ENCODE measurements at regions not wholly inside any gene's neighbourhood (a gene's known extent, or its start where the extent isn't known, plus 50 kb on each side); places are given as distances from the start of the nearest gene placed in this dataset.

DNA sequence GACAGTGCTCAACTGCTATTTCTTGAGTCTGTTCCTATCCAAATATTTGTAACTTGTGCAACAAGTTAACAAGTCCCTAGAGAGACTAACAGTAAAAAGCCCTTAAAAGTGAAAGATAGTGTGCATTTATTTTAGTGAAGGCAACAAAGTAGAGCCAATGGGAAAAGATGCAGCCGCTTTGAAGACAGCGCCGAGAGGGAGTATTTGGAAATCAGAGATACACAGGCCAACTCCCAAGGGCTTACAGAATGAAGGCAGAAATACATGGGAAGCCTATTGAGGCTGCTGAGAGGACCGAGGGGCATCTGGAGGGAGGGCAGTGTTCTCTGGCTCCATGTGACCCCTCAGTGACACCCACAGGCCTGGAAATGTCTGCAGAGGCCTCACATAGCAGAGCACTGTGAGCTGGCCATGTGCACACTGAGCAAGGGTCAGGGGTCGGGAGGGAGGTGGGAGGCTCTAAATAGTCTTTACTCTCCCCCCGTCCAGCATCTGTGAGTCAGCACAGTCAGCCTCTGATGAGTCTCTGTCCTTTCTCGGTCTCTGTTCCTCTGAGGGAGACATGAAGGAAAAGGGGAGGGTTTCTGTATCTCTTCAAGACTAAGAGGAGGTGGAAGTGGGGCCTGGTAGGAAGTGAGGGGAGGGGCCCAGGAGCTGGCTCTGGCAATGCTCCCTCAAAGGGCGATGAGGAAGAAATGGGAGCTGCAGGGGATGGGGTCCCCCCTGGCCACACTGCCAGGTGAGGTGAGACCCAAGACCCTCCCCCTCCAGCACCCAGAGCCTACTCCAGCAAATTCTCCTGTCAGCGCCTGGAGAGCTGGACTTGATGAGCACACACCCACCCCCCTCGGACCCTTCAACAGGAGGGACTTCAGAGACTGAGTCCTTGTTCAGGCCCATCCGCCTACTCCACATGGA, 133.6 kb downstream of the SP3 start:
- TF ChIP-seq, protein P1, sequence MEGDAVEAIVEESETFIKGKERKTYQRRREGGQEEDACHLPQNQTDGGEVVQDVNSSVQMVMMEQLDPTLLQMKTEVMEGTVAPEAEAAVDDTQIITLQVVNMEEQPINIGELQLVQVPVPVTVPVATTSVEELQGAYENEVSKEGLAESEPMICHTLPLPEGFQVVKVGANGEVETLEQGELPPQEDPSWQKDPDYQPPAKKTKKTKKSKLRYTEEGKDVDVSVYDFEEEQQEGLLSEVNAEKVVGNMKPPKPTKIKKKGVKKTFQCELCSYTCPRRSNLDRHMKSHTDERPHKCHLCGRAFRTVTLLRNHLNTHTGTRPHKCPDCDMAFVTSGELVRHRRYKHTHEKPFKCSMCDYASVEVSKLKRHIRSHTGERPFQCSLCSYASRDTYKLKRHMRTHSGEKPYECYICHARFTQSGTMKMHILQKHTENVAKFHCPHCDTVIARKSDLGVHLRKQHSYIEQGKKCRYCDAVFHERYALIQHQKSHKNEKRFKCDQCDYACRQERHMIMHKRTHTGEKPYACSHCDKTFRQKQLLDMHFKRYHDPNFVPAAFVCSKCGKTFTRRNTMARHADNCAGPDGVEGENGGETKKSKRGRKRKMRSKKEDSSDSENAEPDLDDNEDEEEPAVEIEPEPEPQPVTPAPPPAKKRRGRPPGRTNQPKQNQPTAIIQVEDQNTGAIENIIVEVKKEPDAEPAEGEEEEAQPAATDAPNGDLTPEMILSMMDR (IDR thresholded peaks at IDR 0.05), result no peak
- TF ChIP-seq EP300 (IDR thresholded peaks at IDR 0.05) (no peak), MAFK (IDR thresholded peaks at IDR 0.05; ENCODE audit: partially characterized antibody) (no peak), NR3C1 (IDR thresholded peaks at IDR 0.05) (no peak), JUNB (IDR thresholded peaks at IDR 0.05) (no peak), CHD4 (IDR thresholded peaks at IDR 0.05; ENCODE audit: borderline replicate concordance) (no peak), RAD21 (conservative IDR thresholded peaks at IDR 0.05 in 1 of 2, IDR thresholded peaks at IDR 0.05 in 1 of 2) (no peak), HDAC2 (IDR thresholded peaks at IDR 0.05) (no peak), POLR2A (IDR thresholded peaks at IDR 0.05; ENCODE audit: low read length) (no peak), BHLHE40 (IDR thresholded peaks at IDR 0.05; ENCODE audit: low read depth, low read length) (no peak)
- TF ChIP-seq, protein P2, sequence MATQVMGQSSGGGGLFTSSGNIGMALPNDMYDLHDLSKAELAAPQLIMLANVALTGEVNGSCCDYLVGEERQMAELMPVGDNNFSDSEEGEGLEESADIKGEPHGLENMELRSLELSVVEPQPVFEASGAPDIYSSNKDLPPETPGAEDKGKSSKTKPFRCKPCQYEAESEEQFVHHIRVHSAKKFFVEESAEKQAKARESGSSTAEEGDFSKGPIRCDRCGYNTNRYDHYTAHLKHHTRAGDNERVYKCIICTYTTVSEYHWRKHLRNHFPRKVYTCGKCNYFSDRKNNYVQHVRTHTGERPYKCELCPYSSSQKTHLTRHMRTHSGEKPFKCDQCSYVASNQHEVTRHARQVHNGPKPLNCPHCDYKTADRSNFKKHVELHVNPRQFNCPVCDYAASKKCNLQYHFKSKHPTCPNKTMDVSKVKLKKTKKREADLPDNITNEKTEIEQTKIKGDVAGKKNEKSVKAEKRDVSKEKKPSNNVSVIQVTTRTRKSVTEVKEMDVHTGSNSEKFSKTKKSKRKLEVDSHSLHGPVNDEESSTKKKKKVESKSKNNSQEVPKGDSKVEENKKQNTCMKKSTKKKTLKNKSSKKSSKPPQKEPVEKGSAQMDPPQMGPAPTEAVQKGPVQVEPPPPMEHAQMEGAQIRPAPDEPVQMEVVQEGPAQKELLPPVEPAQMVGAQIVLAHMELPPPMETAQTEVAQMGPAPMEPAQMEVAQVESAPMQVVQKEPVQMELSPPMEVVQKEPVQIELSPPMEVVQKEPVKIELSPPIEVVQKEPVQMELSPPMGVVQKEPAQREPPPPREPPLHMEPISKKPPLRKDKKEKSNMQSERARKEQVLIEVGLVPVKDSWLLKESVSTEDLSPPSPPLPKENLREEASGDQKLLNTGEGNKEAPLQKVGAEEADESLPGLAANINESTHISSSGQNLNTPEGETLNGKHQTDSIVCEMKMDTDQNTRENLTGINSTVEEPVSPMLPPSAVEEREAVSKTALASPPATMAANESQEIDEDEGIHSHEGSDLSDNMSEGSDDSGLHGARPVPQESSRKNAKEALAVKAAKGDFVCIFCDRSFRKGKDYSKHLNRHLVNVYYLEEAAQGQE (IDR thresholded peaks at IDR 0.05), result no peak
- TF ChIP-seq, protein P3, sequence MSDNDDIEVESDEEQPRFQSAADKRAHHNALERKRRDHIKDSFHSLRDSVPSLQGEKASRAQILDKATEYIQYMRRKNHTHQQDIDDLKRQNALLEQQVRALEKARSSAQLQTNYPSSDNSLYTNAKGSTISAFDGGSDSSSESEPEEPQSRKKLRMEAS (IDR thresholded peaks at IDR 0.05), result no peak
- TF ChIP-seq, protein P4, sequence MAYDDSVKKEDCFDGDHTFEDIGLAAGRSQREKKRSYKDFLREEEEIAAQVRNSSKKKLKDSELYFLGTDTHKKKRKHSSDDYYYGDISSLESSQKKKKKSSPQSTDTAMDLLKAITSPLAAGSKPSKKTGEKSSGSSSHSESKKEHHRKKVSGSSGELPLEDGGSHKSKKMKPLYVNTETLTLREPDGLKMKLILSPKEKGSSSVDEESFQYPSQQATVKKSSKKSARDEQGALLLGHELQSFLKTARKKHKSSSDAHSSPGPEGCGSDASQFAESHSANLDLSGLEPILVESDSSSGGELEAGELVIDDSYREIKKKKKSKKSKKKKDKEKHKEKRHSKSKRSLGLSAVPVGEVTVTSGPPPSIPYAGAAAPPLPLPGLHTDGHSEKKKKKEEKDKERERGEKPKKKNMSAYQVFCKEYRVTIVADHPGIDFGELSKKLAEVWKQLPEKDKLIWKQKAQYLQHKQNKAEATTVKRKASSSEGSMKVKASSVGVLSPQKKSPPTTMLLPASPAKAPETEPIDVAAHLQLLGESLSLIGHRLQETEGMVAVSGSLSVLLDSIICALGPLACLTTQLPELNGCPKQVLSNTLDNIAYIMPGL (CRISPR knock-in tag; IDR thresholded peaks at IDR 0.05; ENCODE audit: borderline replicate concordance), result no peak

All from A549 (cell line).